Glomerular visceral epithelial cell (primary cell): ENCODE measurements at regions not wholly inside any gene's neighbourhood (a gene's known extent, or its start where the extent isn't known, plus 50 kb on each side); places are given as distances from the start of the nearest gene placed in this dataset.

Source experiments
- DNase-seq: peaks from one replicate; pipeline ENCODE4 v3.0.0-alpha.2; 2016; ENCODE audit errors: extremely low spot score

GRCh38 chr15:37260255-37260654, 159.9 kb upstream of the MEIS2 start:
- DNase-seq = no peak

- DNase-seq = no peak
Measured at GRCh38 chr15:37261685-37262084, 161.3 kb upstream of the MEIS2 start.

- DNase-seq = no peak
Measured at GRCh38 chr15:37262922-37263608, 162.7 kb upstream of the MEIS2 start.

GRCh38 chr15:37289109-37289765, 188.9 kb upstream of the MEIS2 start:
- peak; percentile 1 for DNase-seq

- DNase-seq = no peak
Measured at GRCh38 chr15:37291920-37292319, 191.6 kb upstream of the MEIS2 start.

- no peak for DNase-seq
Measured at GRCh38 chr15:37298271-37298670, 197.9 kb upstream of the MEIS2 start.

- DNase-seq = no peak
Measured at GRCh38 chr15:37339437-37339836, 239.1 kb upstream of the MEIS2 start.

- DNase-seq = no peak
Measured at GRCh38 chr15:37339856-37340255, 239.5 kb upstream of the MEIS2 start.

- DNase-seq = no peak
Measured at GRCh38 chr15:37340438-37340837, 240.1 kb upstream of the MEIS2 start.

GRCh38 chr15:37359101-37359892, 258.9 kb upstream of the MEIS2 start:
- no peak for DNase-seq

- DNase-seq = no peak
Measured at GRCh38 chr15:37359893-37360290, 259.5 kb upstream of the MEIS2 start.

- no peak for DNase-seq
Measured at GRCh38 chr15:37360724-37361123, 260.4 kb upstream of the MEIS2 start.

GRCh38 chr15:37361621-37362020, 261.3 kb upstream of the MEIS2 start:
- no peak for DNase-seq

- DNase-seq = no peak
Measured at GRCh38 chr15:37362414-37362813, 262.1 kb upstream of the MEIS2 start.

GRCh38 chr15:37368961-37369360, 268.6 kb upstream of the MEIS2 start:
- no peak for DNase-seq

GRCh38 chr15:37370941-37371340, 270.6 kb upstream of the MEIS2 start:
- no peak for DNase-seq

- no peak for DNase-seq
Measured at GRCh38 chr15:37372064-37372463, 271.7 kb upstream of the MEIS2 start.

GRCh38 chr15:37375519-37375918, 275.2 kb upstream of the MEIS2 start:
- no peak for DNase-seq

GRCh38 chr15:37377428-37377827, 277.1 kb upstream of the MEIS2 start:
- DNase-seq = no peak

- DNase-seq = no peak
Measured at GRCh38 chr15:37394402-37395099, 294.2 kb upstream of the MEIS2 start.

- DNase-seq = no peak
Measured at GRCh38 chr15:37395100-37395468, 294.7 kb upstream of the MEIS2 start.
